Skin of body (tissue), 1 donor: ENCODE measurements at regions not wholly inside any gene's neighbourhood (a gene's known extent, or its start where the extent isn't known, plus 50 kb on each side); places are given as distances from the start of the nearest gene placed in this dataset.

ENCODE experiments used
- DNase-seq: peaks from one replicate; lab custom pipeline; 2025; lab: John Stamatoyannopoulos, UW

GRCh38 chr12:90084018-90084417, 375.4 kb upstream of the ATP2B1 start:
- no peak for DNase-seq

DNA sequence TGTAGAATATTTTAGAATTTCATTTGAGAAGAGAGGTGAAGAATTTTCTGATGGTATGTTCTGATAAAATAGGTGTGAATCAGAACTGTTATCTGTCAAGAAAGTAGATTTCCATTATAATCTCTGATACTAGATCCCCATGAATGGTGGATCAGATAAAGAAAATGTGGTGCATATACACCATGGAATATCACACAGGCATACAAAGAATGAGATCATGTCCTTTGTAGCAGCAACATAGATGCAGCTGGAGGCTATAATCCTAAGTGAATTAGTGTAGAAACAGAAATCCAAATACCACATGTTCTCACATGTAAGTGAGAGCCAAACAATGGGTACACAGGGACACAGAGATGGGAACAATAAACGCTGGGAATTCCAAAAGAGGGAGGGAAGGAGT, 372.0 kb upstream of the ATP2B1 start:
- DNase-seq = no peak

GRCh38 chr12:90079529-90080210, 371.0 kb upstream of the ATP2B1 start:
- DNase-seq = no peak

GRCh38 chr12:90078344-90078743, 369.7 kb upstream of the ATP2B1 start:
- no peak for DNase-seq

DNA sequence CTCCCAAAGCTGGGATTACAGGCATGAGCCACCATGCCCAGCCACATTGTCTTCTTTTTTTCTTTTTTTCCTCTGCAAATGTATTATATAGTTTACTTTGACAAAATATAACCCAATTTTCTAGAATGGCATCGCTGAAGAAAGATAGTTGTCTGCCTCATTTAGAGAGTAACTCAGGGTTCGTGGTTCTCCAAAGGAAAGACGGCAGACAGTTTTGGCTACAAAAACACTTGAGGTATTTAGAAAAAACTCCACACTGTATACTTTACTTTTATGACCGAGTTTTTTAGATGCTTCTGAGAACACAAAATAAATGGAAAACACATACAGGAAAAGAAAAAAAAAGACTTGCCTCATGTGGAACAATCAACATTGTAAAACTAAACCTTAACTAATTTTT, 369.1 kb upstream of the ATP2B1 start:
- no peak for DNase-seq

GRCh38 chr12:90076851-90077319, 368.2 kb upstream of the ATP2B1 start:
- DNase-seq = no peak

- no peak for DNase-seq
Observed at GRCh38 chr12:90075685-90076084, 367.0 kb upstream of the ATP2B1 start.

GRCh38 chr12:90074086-90074485, 365.4 kb upstream of the ATP2B1 start:
- no peak for DNase-seq

- no peak for DNase-seq
Observed at GRCh38 chr12:90071996-90072395, 363.4 kb upstream of the ATP2B1 start.

DNA sequence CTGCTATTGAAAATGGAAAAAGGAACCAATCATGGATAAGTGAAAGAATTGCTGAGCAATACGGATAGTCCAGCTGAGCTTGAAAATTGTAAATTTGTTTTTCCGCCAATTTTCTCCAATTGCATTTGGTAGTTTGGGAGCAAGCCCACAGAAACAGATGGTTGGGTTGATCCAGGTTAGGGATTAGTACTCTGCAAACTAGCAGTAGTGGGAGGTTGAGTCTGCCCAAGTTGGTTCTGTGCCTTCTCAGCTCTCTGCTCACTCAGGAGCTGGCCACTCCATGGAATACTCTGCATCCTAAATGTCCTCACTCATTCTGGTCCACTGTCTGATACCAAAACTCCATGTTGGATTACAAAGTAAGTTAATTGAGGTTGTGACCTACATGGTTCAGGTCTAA, 361.1 kb upstream of the ATP2B1 start:
- DNase-seq = no peak

GRCh38 chr12:90067791-90068190, 359.2 kb upstream of the ATP2B1 start:
- no peak for DNase-seq

DNA sequence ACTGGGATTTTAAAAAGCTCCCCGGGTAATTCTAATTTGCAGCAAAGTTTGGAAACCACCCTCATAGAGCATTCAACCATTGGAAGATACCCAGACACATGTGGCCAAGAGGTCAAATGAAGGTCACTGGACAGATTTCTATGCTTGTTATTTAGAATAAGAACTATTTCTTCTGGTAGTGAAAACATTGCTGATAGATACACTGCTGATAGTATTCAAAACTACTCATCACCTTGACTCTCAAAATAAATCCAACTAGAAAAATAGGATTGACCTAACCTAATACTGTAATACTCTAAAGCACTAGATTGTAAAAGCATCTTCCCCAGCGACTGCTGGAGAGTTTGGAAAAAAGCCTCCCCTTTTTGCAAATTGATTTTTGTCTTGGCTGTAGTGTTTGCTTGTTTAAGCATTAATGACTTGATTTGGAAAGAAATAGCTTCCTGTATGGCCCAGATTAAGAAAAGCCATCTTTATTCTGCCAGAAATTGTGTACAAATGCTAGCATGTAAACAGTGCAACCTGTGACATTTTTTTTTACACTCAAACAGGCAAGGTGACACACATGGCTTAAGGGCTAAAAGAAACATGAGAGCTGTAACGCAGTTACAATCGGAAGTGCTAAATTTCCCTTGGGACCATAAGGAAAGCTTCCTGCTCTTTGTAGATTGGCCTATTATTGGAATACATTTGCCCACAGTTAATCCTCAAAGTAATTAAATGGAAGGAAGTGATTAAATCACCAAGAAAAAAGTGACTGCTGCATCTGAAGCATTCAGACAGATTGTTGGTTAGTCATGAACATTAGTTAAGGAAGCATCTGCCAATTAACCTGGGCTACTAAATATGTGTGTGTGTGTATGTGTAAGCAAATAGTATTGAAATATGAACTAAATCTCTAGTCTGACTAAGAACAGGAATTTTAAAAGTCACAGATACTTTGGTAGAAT, 356.5 kb upstream of the ATP2B1 start:
- DNase-seq = peak; percentile 70

- no peak for DNase-seq
Observed at GRCh38 chr12:90062799-90063198, 354.2 kb upstream of the ATP2B1 start.

GRCh38 chr12:90061809-90062208, 353.2 kb upstream of the ATP2B1 start:
- DNase-seq = no peak

GRCh38 chr12:90060031-90060430, 351.4 kb upstream of the ATP2B1 start:
- no peak for DNase-seq

DNA sequence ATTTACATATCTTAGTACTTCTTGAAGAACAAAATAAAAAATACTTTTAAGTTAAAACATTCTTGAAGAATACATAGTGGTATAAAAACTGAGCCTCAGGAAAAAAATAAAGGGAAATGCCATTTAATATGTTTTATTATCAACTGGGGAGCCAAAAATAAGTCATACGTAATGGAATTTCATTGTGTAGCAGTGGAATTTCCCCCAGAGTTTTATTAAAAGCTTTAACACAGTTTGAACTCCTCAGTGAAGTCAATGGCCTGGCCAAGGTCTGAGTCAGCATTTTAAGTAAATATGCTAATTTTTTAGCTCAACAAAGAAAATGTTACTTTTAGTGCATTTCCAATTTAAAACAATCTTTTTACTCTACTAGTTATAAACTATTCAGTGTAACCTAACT, 350.1 kb upstream of the ATP2B1 start:
- peak; percentile 84 for DNase-seq

DNA sequence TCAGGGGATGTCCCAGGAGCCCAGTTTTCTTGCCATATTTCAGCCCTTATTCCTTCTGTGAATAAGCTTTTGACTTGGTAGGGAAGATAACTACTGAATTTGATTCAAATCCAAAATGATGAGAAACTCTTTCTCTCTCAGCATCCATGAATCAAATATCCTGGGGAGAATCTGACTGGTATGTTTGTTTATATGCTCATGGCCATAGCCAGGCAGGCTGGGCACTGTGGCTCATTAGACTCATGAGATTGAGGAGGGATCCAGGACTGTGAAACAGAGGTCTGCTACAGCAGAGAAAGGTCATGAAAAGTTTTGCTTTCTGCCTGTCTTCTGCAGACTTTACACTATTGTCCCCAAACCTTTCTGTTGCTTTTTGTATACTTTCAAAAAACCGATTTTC, 346.4 kb upstream of the ATP2B1 start:
- no peak for DNase-seq

DNA sequence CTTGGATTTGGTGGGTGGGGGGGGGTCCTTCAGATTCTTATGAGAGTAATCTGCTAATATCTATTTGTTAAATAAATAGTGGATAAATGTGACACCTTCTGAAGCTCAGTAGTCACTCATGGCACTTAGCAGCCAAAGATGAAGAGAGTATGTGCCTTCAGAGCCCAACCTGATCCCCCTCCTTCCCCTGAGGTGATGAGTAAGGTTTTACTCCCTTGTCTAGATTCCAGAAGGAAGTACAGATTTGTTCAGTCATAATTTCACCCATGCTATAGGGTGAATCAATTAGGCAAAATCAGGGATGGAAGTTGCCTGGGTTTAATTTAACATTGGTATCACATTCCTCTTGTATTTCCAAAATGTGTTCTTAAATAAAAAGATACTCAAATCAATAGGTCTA, 340.3 kb upstream of the ATP2B1 start:
- no peak for DNase-seq

- no peak for DNase-seq
Observed at GRCh38 chr12:90045559-90045958, 336.9 kb upstream of the ATP2B1 start.

GRCh38 chr12:90044069-90044468, 335.4 kb upstream of the ATP2B1 start:
- no peak for DNase-seq

- no peak for DNase-seq
Observed at GRCh38 chr12:90042920-90043641, 334.4 kb upstream of the ATP2B1 start.

DNA sequence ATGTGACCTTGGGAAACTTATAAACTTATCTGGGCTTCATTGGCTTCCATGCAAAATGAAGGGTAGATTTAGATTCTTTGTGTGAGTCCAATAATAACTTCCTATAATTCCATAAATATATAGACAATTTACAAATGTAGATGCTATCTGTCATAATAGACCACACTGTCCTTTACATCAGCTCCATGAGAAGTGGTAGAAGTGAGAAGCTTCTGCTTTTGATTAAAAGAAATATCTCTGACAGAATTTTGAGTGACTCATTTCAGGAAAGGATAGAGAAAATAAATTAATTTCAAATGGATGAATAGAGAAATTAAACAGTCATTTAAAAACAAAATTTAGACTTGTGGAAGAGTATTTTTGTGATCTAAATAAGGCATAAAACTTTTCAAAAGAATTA, 329.7 kb upstream of the ATP2B1 start:
- no peak for DNase-seq
